ENCODE measurements at regions not wholly inside any gene's neighbourhood (a gene's known extent, or its start where the extent isn't known, plus 50 kb on each side); places are given as distances from the start of the nearest gene placed in this dataset.

DNA sequence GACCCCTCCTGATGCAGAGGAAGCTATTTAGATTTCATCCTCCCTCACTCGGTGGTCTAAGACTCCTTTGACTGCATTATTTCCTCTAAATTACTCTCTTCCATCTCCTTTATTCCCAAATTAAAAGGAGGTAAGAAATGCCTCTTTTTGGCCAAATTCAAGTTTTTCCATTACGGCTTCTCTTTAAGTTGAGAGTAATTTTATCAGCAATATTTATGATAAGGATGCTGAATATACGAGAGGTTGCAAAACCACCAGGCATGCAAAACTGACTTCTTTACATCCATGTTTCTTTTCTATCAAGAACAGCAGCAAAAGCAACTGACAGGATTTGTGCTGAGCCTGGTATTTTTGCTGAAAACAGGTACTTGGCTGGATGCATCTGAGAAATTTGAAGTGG lies 262.0 kb upstream of the RARB start:
- no peak for DNase-seq
- Histone ChIP-seq H3K4me2 (replicated peaks; ENCODE audit: extremely low read depth, low read length, poor library complexity, severe bottlenecking) (no peak overlapping the region), H3K4me3 (replicated peaks in 1 of 3; ENCODE audit: low read depth in 2 of 3, low read length in 3 of 3) (no peak overlapping the region), H3K79me2 (ENCODE audit: insufficient read depth, low read length) (no peaks in the 10 kb centered on the region), H2AFZ (ENCODE audit: insufficient read depth, low read depth, low read length, poor library complexity, severe bottlenecking) (no peak overlapping the region), H3K4me1 (ENCODE audit: control insufficient read depth in 1 of 2, insufficient read depth in 2 of 2, low read length in 2 of 2) (no peaks in the 10 kb centered on the region), H3K9ac (ENCODE audit: insufficient read depth, low read length, poor library complexity, severe bottlenecking) (no peak overlapping the region), H4K20me1 (ENCODE audit: insufficient read depth, low read length) (no peaks in the 10 kb centered on the region), H3K36me3 (replicated peaks in 1 of 2; ENCODE audit: control insufficient read depth in 1 of 2, insufficient read depth in 2 of 2, low read length in 2 of 2) (no peaks in the 10 kb centered on the region), H3K27me3 (ENCODE audit: control insufficient read depth in 2 of 2, insufficient read depth in 2 of 2, low read length in 2 of 2) (no peaks in the 10 kb centered on the region), H3K9me3 (replicated peaks in 1 of 2; ENCODE audit: control insufficient read depth in 1 of 2, insufficient read depth in 1 of 2, low read length in 2 of 2) (peaks cover 12 to 26% of the 10 kb centered on the region in 2 donors), H3K27ac (ENCODE audit: low read depth in 1 of 2, low read length in 2 of 2) (no peak overlapping the region)
- intact Hi-C loops (cut with micrococcal nuclease) = no loop called here
- Mint-ChIP-seq H3K36me3 (no peaks in the 10 kb centered on the region), H3K4me3 (no peak overlapping the region), H3K27ac (no peak overlapping the region), H3K4me1 (no peaks in the 10 kb centered on the region), H3K27me3 (ENCODE audit: low read depth in 3 of 3) (no peaks in the 10 kb centered on the region), H3K9me3 (peaks cover 2 to 5% (median 3%) of the 10 kb centered on the region in 7 donors)
- TF ChIP-seq CTCF (IDR thresholded peaks at IDR 0.05) = no peak
- no CpG with 5 or more reads among the region's 3 CpGs for WGBS (ENCODE audit: insufficient coverage)

GRCh38 chr3:25169151-25169550 lies 258.9 kb upstream of the RARB start:
- no peak overlapping the region for H3K27ac ChIP-seq (ENCODE audit: low read depth in 1 of 2, low read length in 2 of 2)
- Mint-ChIP-seq H3K27me3 (ENCODE audit: low read depth in 3 of 3) (no peaks in the 10 kb centered on the region), H3K27ac (peak overlapping the region in 1 of 7 donors; percentile 41), H3K9me3 (peaks cover 0 to 11% (median 3%) of the 10 kb centered on the region in 7 donors), H3K36me3 (no peaks in the 10 kb centered on the region), H3K4me3 (no peak overlapping the region), H3K4me1 (no peaks in the 10 kb centered on the region)
- no peaks in the 10 kb centered on the region for H3K27me3 ChIP-seq (ENCODE audit: control insufficient read depth in 2 of 2, insufficient read depth in 2 of 2, low read length in 2 of 2)
- H3K36me3 ChIP-seq (replicated peaks in 1 of 2; ENCODE audit: control insufficient read depth in 1 of 2, insufficient read depth in 2 of 2, low read length in 2 of 2) = no peaks in the 10 kb centered on the region
- no peak overlapping the region for H3K4me2 ChIP-seq (replicated peaks; ENCODE audit: extremely low read depth, low read length, poor library complexity, severe bottlenecking)
- DNase-seq = no peak
- WGBS (ENCODE audit: insufficient coverage) = no CpG with 5 or more reads among the region's 3 CpGs
- H3K4me3 ChIP-seq (replicated peaks in 1 of 3; ENCODE audit: low read depth in 2 of 3, low read length in 3 of 3) = no peak overlapping the region
- intact Hi-C loops (cut with micrococcal nuclease) = no loop called here
- no peak overlapping the region for H2AFZ ChIP-seq (ENCODE audit: insufficient read depth, low read depth, low read length, poor library complexity, severe bottlenecking)
- H3K9me3 ChIP-seq (replicated peaks in 1 of 2; ENCODE audit: control insufficient read depth in 1 of 2, insufficient read depth in 1 of 2, low read length in 2 of 2) = peaks cover 9 to 11% of the 10 kb centered on the region in 2 donors
- TF ChIP-seq CTCF (IDR thresholded peaks at IDR 0.05) = no peak
- H3K4me1 ChIP-seq (ENCODE audit: control insufficient read depth in 1 of 2, insufficient read depth in 2 of 2, low read length in 2 of 2) = no peaks in the 10 kb centered on the region
- no peaks in the 10 kb centered on the region for H4K20me1 ChIP-seq (ENCODE audit: insufficient read depth, low read length)
- H3K9ac ChIP-seq (ENCODE audit: insufficient read depth, low read length, poor library complexity, severe bottlenecking) = no peak overlapping the region
- H3K79me2 ChIP-seq (ENCODE audit: insufficient read depth, low read length) = no peaks in the 10 kb centered on the region

Data from CD14-positive monocyte (primary cell).